Endodermal cell (in vitro differentiated cells): ENCODE measurements at regions not wholly inside any gene's neighbourhood (a gene's known extent, or its start where the extent isn't known, plus 50 kb on each side); places are given as distances from the start of the nearest gene placed in this dataset.

ENCODE experiments used
- DNase-seq: peaks from one replicate; pipeline ENCODE4 v3.0.0-alpha.2; 2017
- H3K27ac ChIP-seq: 2 replicates; pipeline ENCODE4 v1.5.1; 2013; ENCODE audit warnings: mild to moderate bottlenecking, low read depth, low read length, moderate library complexity
- H3K27me3 ChIP-seq: 2 replicates; pipeline ENCODE4 v1.6.1; 2013; ENCODE audit warnings: mild to moderate bottlenecking, low read length, moderate library complexity; ENCODE audit not compliant: insufficient read depth, control insufficient read depth, poor library complexity, severe bottlenecking
- H3K36me3 ChIP-seq: 2 replicates; pipeline ENCODE4 v1.7.0; 2013; ENCODE audit warnings: mild to moderate bottlenecking, low read length, moderate library complexity; ENCODE audit not compliant: control insufficient read depth, insufficient read depth
- H3K4me1 ChIP-seq: one replicate; pipeline ENCODE4 v1.7.0; 2013; ENCODE audit warnings: low read length; ENCODE audit not compliant: control insufficient read depth, insufficient read depth
- H3K4me3 ChIP-seq: 2 replicates; pipeline ENCODE4 v1.5.1; 2013; ENCODE audit warnings: mild to moderate bottlenecking, low read length, moderate library complexity
- H3K9ac ChIP-seq: 2 replicates; pipeline ENCODE4 v1.6.1; 2013; ENCODE audit warnings: mild to moderate bottlenecking, low read length, moderate library complexity; ENCODE audit not compliant: poor library complexity, severe bottlenecking; ENCODE audit errors: extremely low read depth
- H3K9me3 ChIP-seq: 2 replicates; pipeline ENCODE4 v1.6.1; 2013; ENCODE audit warnings: mild to moderate bottlenecking, low read length, moderate library complexity; ENCODE audit not compliant: control insufficient read depth
- H3K27ac Mint-ChIP-seq: 2 replicates; pipeline ENCODE4 v1.8.0; 2020; ENCODE audit warnings: mixed read lengths
- H3K27me3 Mint-ChIP-seq: 2 replicates; pipeline ENCODE4 v1.8.0; 2021; ENCODE audit warnings: mild to moderate bottlenecking, mixed read lengths; ENCODE audit not compliant: insufficient read depth
- H3K36me3 Mint-ChIP-seq: 2 replicates; pipeline ENCODE4 v1.8.0; 2020; ENCODE audit warnings: low read depth, mixed read lengths
- H3K4me1 Mint-ChIP-seq: 2 replicates; pipeline ENCODE4 v1.8.0; 2020; ENCODE audit warnings: mixed read lengths
- H3K4me3 Mint-ChIP-seq: 2 replicates; pipeline ENCODE4 v1.8.0; 2020; ENCODE audit warnings: mild to moderate bottlenecking, moderate library complexity, mixed read lengths
- H3K9me3 Mint-ChIP-seq: 2 replicates; pipeline ENCODE4 v1.8.0; 2020; ENCODE audit warnings: mild to moderate bottlenecking, mixed read lengths
- WGBS, 2 experiments: methylation state at CpG; one replicate each; pipeline versions ENCODE4 v1.1.5 to v1.1.7; 2013; ENCODE audit warnings: missing lambda C conversion rate in 2 of 2, mixed read lengths in 1 of 2; ENCODE audit not compliant: insufficient coverage in 1 of 2, insufficient read length in 1 of 2; 5-methylcytosine and 5-hydroxymethylcytosine counted together
- TF ChIP-seq, protein P1 (sequence below): fragments of 200-600 bp; sonication (generic); conservative IDR thresholded peaks from 2 replicates; pipeline ENCODE4 v1.5.0; 2021; ENCODE audit warnings: antibody characterized with exemption, mild to moderate bottlenecking

DNA sequence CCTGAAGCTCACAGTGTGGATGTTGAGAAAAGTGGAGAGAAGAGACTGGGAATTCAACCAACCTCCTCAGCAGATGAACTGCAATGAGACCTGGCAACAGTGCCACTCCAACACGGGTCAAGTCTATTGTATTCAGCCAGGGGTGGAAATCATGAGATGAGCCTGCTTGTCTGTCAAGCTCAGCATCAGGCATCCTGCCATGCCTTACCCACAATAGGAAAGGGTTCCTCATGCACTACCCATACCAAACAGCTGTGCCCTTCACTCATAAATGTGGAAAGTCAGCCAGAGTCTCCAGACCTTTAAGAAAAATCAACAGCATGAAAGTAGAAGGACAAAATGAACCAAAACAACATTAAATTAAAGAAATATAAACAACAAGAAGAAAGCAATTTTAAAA lies 542.1 kb downstream of the EPHB1 start:
- no peaks in the 10 kb centered on the region for H3K4me1 Mint-ChIP-seq

DNA sequence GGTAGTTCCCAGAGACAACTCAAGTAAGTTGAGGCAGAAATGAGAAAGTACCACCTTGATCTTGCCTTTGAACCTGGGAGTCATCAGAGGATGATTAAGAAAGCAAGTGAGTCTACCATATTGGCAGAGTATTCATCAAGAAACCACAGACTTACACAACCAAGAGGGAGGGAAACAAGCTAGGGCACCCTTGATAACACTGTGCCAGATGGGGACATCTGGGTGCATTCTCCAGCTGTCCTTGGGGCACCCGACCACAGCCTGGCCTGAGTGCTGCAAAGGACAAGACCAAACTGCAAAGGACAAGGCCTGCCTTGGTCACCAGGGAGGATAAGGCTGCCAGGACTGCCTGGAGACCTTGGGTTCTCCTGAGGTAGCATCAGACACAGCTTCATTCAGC lies 553.6 kb downstream of the EPHB1 start:
- no peak overlapping the region for H3K27ac Mint-ChIP-seq
- Histone ChIP-seq H3K36me3 (no peaks in the 10 kb centered on the region), H3K27me3 (peaks cover 62% of the 10 kb centered on the region), H3K9me3 (no peaks in the 10 kb centered on the region), H3K4me1 (no peaks in the 10 kb centered on the region), H3K9ac (no peak overlapping the region), H3K27ac (no peak overlapping the region), H3K4me3 (no peak overlapping the region)
- 80 to 86% methylated on average over 1 of the region's 1 CpG for WGBS, 2 experiments
- TF ChIP-seq, protein P1, sequence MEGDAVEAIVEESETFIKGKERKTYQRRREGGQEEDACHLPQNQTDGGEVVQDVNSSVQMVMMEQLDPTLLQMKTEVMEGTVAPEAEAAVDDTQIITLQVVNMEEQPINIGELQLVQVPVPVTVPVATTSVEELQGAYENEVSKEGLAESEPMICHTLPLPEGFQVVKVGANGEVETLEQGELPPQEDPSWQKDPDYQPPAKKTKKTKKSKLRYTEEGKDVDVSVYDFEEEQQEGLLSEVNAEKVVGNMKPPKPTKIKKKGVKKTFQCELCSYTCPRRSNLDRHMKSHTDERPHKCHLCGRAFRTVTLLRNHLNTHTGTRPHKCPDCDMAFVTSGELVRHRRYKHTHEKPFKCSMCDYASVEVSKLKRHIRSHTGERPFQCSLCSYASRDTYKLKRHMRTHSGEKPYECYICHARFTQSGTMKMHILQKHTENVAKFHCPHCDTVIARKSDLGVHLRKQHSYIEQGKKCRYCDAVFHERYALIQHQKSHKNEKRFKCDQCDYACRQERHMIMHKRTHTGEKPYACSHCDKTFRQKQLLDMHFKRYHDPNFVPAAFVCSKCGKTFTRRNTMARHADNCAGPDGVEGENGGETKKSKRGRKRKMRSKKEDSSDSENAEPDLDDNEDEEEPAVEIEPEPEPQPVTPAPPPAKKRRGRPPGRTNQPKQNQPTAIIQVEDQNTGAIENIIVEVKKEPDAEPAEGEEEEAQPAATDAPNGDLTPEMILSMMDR, result no peak
- no peaks in the 10 kb centered on the region for H3K9me3 Mint-ChIP-seq
- peaks cover 5% of the 10 kb centered on the region for H3K4me1 Mint-ChIP-seq
- peaks cover 60% of the 10 kb centered on the region for H3K27me3 Mint-ChIP-seq
- no peak overlapping the region for H3K4me3 Mint-ChIP-seq
- H3K36me3 Mint-ChIP-seq, result no peaks in the 10 kb centered on the region
- no peak for DNase-seq

More for the DNA sequence above, 542.1 kb downstream of the EPHB1 start:
- Histone ChIP-seq H3K4me3 (no peak overlapping the region), H3K9ac (no peak overlapping the region), H3K4me1 (no peaks in the 10 kb centered on the region), H3K27ac (no peak overlapping the region), H3K9me3 (no peaks in the 10 kb centered on the region), H3K36me3 (no peaks in the 10 kb centered on the region), H3K27me3 (peaks cover 49% of the 10 kb centered on the region)
- TF ChIP-seq, protein P1, result no peak
- H3K4me3 Mint-ChIP-seq, result no peak overlapping the region
- no peak overlapping the region for H3K27ac Mint-ChIP-seq
- peaks cover 24% of the 10 kb centered on the region for H3K27me3 Mint-ChIP-seq
- no peaks in the 10 kb centered on the region for H3K36me3 Mint-ChIP-seq
- 52% methylated on average over 1 of the region's 1 CpG; no CpG with 5 or more reads in 1 of the 2 experiments for WGBS, 2 experiments
- no peaks in the 10 kb centered on the region for H3K9me3 Mint-ChIP-seq
- DNase-seq, result no peak

DNA sequence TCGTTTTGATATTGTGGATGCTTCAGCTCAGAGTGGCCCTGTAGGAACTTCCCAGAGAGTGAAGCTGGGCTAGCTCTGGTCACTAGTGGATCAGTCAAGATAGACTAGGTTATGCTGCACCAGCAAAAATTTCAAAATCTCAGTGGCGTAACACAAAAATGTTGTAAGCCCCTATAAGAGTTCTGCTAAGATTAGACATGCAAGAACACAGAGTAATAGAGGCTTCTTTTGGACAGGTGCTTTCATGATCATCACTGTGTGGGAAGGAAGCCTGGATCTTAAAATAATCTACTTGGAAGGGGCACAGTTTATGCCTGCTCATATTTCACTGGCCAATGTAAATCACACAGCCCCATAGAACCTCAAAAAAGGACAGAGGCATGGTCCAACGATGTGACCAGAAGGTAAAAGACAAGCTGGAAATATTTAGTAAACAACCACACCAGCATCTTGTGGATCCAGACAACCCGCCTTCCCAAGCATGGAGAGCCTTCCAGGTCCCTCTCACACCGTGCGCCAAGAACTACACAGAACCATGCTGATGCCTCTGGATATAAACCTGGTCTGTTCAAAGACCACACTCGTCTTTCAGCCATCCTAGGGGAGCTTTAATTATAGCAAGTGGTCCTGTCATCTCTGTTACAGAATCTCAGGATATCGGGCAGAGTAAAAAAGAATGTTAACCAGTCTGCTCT lies 554.3 kb downstream of the EPHB1 start:
- Mint-ChIP-seq H3K36me3 (peaks cover 3% of the 10 kb centered on the region), H3K4me1 (peaks cover 5% of the 10 kb centered on the region), H3K4me3 (no peak overlapping the region), H3K27ac (no peak overlapping the region), H3K27me3 (peaks cover 64% of the 10 kb centered on the region), H3K9me3 (peaks cover 7% of the 10 kb centered on the region)
- Histone ChIP-seq H3K9ac (no peak overlapping the region), H3K27me3 (peaks cover 58% of the 10 kb centered on the region), H3K36me3 (no peaks in the 10 kb centered on the region), H3K4me1 (no peaks in the 10 kb centered on the region), H3K9me3 (peaks cover 6% of the 10 kb centered on the region), H3K27ac (no peak overlapping the region), H3K4me3 (no peak overlapping the region)
- WGBS, 2 experiments, result 85 to 96% methylated on average over 7 to 8 of the region's 8 CpGs
- DNase-seq, result no peak
- TF ChIP-seq, protein P1, result no peak
